HS-27A (cell line): ENCODE measurements at regions not wholly inside any gene's neighbourhood (a gene's known extent, or its start where the extent isn't known, plus 50 kb on each side); places are given as distances from the start of the nearest gene placed in this dataset.

Source experiments
- DNase-seq: peaks from one replicate; pipeline ENCODE4 v3.0.0-alpha.2; 2012; ENCODE audit warnings: low read depth, missing footprints

DNA sequence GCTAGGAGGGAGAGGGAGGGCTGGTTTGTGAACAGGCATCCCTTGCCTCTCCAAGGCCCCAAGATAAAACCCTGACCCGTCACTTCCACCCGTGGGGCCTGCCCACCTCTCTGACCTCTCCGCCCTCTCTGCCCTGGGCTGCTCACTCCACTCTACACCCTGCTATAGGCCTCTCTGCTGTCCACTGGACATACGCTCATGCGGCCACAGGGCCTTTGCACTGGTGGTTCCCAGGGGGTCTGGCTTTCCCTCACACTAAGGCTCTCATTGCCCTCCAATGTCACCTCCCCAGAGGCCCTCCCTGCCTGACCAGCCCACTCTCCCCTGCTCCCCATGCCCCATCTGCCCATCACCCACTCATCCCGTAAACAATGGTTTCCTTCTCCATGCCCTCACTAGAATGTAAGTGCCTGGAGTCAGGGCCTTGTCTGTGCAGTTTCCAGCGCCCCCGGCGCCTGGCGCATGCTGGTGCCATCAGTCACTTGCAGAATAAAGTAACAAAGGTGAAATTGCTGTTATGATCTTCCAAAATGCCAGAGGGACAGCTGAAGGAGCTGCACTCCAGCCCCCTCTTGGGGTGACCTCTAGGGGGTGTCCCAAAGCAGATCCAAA, 73.6 kb downstream of the RFLNA start:
- DNase-seq = no peak

- DNase-seq = no peak
Observed at GRCh38 chr12:124365726-124366430, 71.0 kb downstream of the RFLNA start.
